Ovary (tissue), 7 donors: ENCODE measurements at regions not wholly inside any gene's neighbourhood (a gene's known extent, or its start where the extent isn't known, plus 50 kb on each side); places are given as distances from the start of the nearest gene placed in this dataset.

Experiments used
- DNase-seq, 5 donors: peaks; one replicate each; pipeline ENCODE4 v3.0.0-alpha.2; 2019 to 2020
- H3K27ac ChIP-seq, 2 donors: fragments of 200-600 bp; one replicate each; pipeline versions ENCODE4 v1.5.1 to v1.8.0; 2019 to 2022
- H3K27me3 ChIP-seq: fragments of 200-600 bp; one replicate; pipeline ENCODE4 v1.8.0; 2022
- H3K36me3 ChIP-seq: fragments of 200-600 bp; sonication (generic); one replicate; pipeline ENCODE4 v1.5.1; 2019
- H3K4me1 ChIP-seq: one replicate; pipeline ENCODE4 v1.8.1; 2013; ENCODE audit warnings: mild to moderate bottlenecking, moderate library complexity; ENCODE audit not compliant: insufficient read depth
- H3K4me3 ChIP-seq: fragments of 200-600 bp; sonication (generic); one replicate; pipeline ENCODE4 v1.5.1; 2017
- H3K9me3 ChIP-seq, 2 donors: fragments of 200-600 bp in 1 of 2; sonication (generic) in 1 of 2; one replicate each; pipeline versions ENCODE4 v1.5.1 to v1.8.1; 2013 to 2019; ENCODE audit warnings: mild to moderate bottlenecking in 1 of 2, moderate library complexity in 1 of 2
- EP300 ChIP-seq: sonication (generic); formaldehyde crosslinking; IDR thresholded peaks from one replicate; pipeline ENCODE4 v1.6.1; 2017; ENCODE audit warnings: antibody characterized with exemption
- POLR2A ChIP-seq: fragments of 450-650 bp; IDR thresholded peaks from one replicate; pipeline ENCODE4 v1.6.1; 2017; ENCODE audit warnings: antibody characterized with exemption, mild to moderate bottlenecking, moderate library complexity
- WGBS, 3 donors: extraction: QIAGEN DNeasy Blood & Tissue Kit in 1 of 3; methylation state at CpG; one replicate each; pipeline versions ENCODE4 v1.1.5 to v1.1.7; 2013 to 2017; 5-methylcytosine and 5-hydroxymethylcytosine counted together
- intact Hi-C, 4 donors: fragments of 100-400 bp; cut with DNase I; formaldehyde crosslinking; loops; one replicate each; pipeline versions ENCODE4 v1.11.0 to v1.15.1; 2022 to 2023
- TF ChIP-seq, protein P1 (sequence below), 3 donors: fragments of 450-650 bp in 2 of 3; fragments of 200-600 bp in 1 of 3; IDR thresholded peaks; one replicate each; pipeline versions ENCODE4 v1.5.1 to v1.8.0; 2016 to 2022; ENCODE audit warnings: antibody characterized with exemption in 3 of 3, mild to moderate bottlenecking in 1 of 3
- donor health status: DM: no; HTN: no; CAD: no; lungs with moderate emphysema.
- donor health status: DM: no; HTN: no; CAD: no.
- donor health status: Bipolar disorder and iron deficiency.
- donor health status: DM: no; HTN: no; CAD: no.
- donor health status: DM: yes; HTN: yes; CAD: no.

DNA sequence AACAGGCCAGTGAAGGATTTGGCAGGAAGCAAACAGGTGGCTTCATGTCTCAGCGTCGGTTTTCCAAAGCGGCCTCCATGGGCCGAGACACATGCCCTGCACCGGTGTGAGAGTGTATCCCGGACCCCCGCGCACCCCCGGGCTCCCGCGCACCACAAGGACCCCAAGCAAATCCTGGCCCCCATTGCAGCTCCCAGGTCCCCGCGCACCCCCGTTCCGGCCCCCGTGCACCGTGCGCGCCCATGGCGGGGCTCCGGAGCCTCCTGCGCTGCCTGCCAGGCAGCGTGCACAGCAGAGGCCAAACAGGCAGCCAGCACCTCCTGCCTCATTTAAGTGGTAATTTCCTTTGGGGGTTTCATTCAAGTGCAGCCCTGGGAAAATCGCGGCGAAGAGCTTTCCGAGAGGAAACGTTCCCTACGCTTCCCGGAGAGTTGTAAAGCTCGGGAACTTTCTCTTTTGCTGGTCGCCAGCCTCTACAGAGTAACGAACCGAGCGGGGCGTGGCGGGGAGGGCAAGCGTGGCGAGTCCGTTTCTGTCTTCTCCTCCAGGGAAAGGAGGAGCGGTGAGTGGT, 145.5 kb upstream of the SLC24A2 start:
- intact Hi-C loops: no loop called here
- peak in 3 of 5 donors; percentile 19 to 43 (median 35) for DNase-seq

DNA sequence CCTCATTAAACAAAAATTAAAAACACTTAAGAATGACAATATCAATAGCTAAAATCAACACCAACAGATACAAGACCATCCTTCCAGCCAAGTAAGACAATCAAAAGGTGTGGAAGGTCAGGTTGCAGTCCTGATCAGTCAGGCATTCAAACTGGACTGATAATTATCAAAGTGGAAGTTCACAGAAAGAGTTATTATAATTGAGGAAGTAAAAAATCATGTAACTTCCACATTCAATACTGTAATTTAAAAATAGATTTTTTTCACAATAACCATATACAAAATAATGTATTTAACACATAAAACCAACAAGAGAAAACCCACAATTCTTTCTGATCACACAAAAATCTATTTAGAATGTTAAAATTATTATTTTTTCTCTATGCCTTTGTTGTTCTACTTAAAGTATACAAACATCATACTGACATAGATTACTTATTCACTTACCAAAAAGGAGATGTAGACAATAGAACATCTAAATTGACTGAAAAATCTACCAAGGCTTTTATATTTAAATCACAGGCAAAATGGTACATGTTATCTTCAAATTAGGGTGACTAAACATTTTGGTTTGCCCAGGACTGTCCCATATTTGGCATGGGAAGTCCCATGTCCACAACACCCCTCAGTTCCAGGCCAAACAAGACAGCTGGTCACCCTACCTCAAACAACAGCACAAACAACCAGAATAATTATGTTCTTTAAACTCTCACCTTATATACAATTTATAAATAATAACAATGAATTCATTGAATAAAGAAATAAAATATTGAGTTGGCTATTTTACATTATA, 142.5 kb upstream of the SLC24A2 start:
- H3K36me3 ChIP-seq: no peaks in the 10 kb centered on the region
- H3K27ac ChIP-seq: no peak overlapping the region
- H3K9me3 ChIP-seq: no peaks in the 10 kb centered on the region
- no peak for DNase-seq
- no peak overlapping the region for H3K4me3 ChIP-seq
- H3K4me1 ChIP-seq: peaks cover 3% of the 10 kb centered on the region
- intact Hi-C loops: no loop called here
- no peak for TF ChIP-seq POLR2A
- no peak for TF ChIP-seq EP300
- TF ChIP-seq, protein P1, sequence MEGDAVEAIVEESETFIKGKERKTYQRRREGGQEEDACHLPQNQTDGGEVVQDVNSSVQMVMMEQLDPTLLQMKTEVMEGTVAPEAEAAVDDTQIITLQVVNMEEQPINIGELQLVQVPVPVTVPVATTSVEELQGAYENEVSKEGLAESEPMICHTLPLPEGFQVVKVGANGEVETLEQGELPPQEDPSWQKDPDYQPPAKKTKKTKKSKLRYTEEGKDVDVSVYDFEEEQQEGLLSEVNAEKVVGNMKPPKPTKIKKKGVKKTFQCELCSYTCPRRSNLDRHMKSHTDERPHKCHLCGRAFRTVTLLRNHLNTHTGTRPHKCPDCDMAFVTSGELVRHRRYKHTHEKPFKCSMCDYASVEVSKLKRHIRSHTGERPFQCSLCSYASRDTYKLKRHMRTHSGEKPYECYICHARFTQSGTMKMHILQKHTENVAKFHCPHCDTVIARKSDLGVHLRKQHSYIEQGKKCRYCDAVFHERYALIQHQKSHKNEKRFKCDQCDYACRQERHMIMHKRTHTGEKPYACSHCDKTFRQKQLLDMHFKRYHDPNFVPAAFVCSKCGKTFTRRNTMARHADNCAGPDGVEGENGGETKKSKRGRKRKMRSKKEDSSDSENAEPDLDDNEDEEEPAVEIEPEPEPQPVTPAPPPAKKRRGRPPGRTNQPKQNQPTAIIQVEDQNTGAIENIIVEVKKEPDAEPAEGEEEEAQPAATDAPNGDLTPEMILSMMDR (IDR thresholded peaks at IDR 0.05): no peak
- H3K27me3 ChIP-seq: no peaks in the 10 kb centered on the region

More for the DNA sequence above, 145.5 kb upstream of the SLC24A2 start:
- WGBS, 3 donors: 7 to 19% (median 15%) methylated on average over 40 to 41 of the region's 41 CpGs
- Histone ChIP-seq H3K9me3 (no peaks in the 10 kb centered on the region), H3K27me3 (no peaks in the 10 kb centered on the region), H3K27ac (no peak overlapping the region), H3K4me1 (peaks cover 3% of the 10 kb centered on the region), H3K36me3 (no peaks in the 10 kb centered on the region), H3K4me3 (peak overlapping the region; percentile 39)
- TF ChIP-seq EP300 (no peak), POLR2A (no peak)
- TF ChIP-seq, protein P1 (IDR thresholded peaks at IDR 0.05): no peak

DNA sequence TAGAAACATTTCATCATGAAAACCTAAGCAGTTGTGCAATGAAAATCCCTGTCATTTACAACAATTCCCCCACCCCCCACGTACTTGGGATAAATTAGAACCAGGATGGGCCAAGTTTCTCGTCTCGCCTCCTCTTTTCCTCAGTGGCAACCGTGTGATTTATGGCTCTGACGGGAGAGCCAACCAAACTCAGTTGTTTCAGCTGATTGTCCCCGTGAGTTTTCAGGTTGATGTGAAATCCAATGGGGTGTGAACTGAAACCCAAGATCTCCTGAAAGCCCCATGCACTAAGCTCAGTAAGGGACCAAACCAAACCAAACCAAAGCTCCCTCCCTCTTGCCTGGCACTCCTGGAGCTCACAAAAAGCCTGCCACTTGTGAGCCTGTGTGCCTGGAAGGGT, 138.7 kb upstream of the SLC24A2 start:
- no peaks in the 10 kb centered on the region for H3K36me3 ChIP-seq
- H3K27me3 ChIP-seq: no peaks in the 10 kb centered on the region
- no peaks in the 10 kb centered on the region for H3K4me1 ChIP-seq
- no peaks in the 10 kb centered on the region for H3K9me3 ChIP-seq
- DNase-seq: no peak
- intact Hi-C loops: loop anchor here (2.0 to 10.0 kb wide), 7 partner anchors 433 to 1187 kb away; partner anchors contain the start of gene MLLT3 (in 2 of the 4)
- 96 to 98% (median 96%) methylated on average over 6 of the region's 6 CpGs for WGBS, 3 donors
- no peak overlapping the region for H3K4me3 ChIP-seq
- TF ChIP-seq EP300 (no peak), POLR2A (no peak)
- TF ChIP-seq, protein P1 (IDR thresholded peaks at IDR 0.05): no peak
- no peak overlapping the region for H3K27ac ChIP-seq

DNA sequence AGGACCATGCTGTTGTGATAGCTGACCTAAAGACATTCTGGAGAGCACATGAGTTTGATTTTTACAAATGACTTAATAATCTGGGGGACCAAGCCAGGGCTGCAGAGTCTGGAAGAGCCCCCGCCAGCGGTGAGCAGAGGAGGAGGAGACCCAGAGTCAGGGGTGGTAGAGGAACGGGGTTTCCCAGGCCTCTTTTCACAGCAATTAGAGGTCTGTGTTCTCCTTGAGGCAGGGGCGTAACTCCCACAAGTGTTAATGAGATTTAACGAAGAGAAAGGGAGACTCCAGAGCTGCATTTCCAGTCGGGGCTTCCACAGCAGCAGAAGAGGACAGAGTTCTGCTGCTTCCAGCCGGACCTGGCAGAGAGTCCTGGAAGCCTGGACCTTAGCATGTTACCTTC, 137.9 kb upstream of the SLC24A2 start:
- TF ChIP-seq EP300: no peak
- TF ChIP-seq, protein P1 (IDR thresholded peaks at IDR 0.05): no peak
- TF ChIP-seq POLR2A: no peak
- intact Hi-C loops: loop anchor here (2.0 to 10.0 kb wide), 7 partner anchors 432 to 1188 kb away; partner anchors contain the start of gene MLLT3 (in 2 of the 4)
- Histone ChIP-seq H3K4me1 (no peaks in the 10 kb centered on the region), H3K27me3 (no peaks in the 10 kb centered on the region), H3K9me3 (no peaks in the 10 kb centered on the region), H3K4me3 (no peak overlapping the region), H3K27ac (no peak overlapping the region), H3K36me3 (no peaks in the 10 kb centered on the region)
- DNase-seq: no peak
- WGBS, 3 donors: 73 to 76% (median 75%) methylated on average over 7 of the region's 7 CpGs
